ENCODE measurements at regions not wholly inside any gene's neighbourhood (a gene's known extent, or its start where the extent isn't known, plus 50 kb on each side); places are given as distances from the start of the nearest gene placed in this dataset.
"Not testable (repeated sequence)": the region's sequence is repeated elsewhere in the genome, so short reads cannot be mapped to it uniquely, and the experiment has no call there.

- not testable (repeated sequence) for DNase-seq
Measured at GRCh38 chr15:29648415-29648814, 173.9 kb downstream of the TJP1 start.

- DNase-seq = no peak
Measured at GRCh38 chr15:29645841-29646240, 176.4 kb downstream of the TJP1 start.

- DNase-seq = not testable (repeated sequence)
Measured at GRCh38 chr15:29644361-29644760, 177.9 kb downstream of the TJP1 start.

GRCh38 chr15:29638781-29639180, 183.5 kb downstream of the TJP1 start:
- DNase-seq = no peak

- no peak for DNase-seq
Measured at GRCh38 chr15:29638011-29638410, 184.3 kb downstream of the TJP1 start.

GRCh38 chr15:29637555-29637954, 184.7 kb downstream of the TJP1 start:
- no peak for DNase-seq

GRCh38 chr15:29636921-29637320, 185.3 kb downstream of the TJP1 start:
- DNase-seq = no peak

- no peak for DNase-seq
Measured at GRCh38 chr15:29636140-29636539, 186.1 kb downstream of the TJP1 start.

- DNase-seq = no peak
Measured at GRCh38 chr15:29635513-29636098, 186.7 kb downstream of the TJP1 start.

- no peak for DNase-seq
Measured at GRCh38 chr15:29633971-29634370, 188.3 kb downstream of the TJP1 start.

- DNase-seq = no peak
Measured at GRCh38 chr15:29632671-29633406, 189.4 kb downstream of the TJP1 start.

- DNase-seq = no peak
Measured at GRCh38 chr15:29631076-29632070, 190.9 kb downstream of the TJP1 start.

GRCh38 chr15:29624271-29624670, 198.0 kb downstream of the TJP1 start:
- DNase-seq = no peak

- DNase-seq = no peak
Measured at GRCh38 chr15:29623116-29623639, 199.1 kb downstream of the TJP1 start.

GRCh38 chr15:29622637-29623036, 199.6 kb downstream of the TJP1 start:
- no peak for DNase-seq

GRCh38 chr15:29621616-29622015, 200.7 kb downstream of the TJP1 start:
- no peak for DNase-seq

- DNase-seq = no peak
Measured at GRCh38 chr15:29618586-29618985, 203.7 kb downstream of the TJP1 start.

- no peak for DNase-seq
Measured at GRCh38 chr15:29616512-29616911, 205.8 kb downstream of the TJP1 start.

GRCh38 chr15:29615791-29616190, 206.5 kb downstream of the TJP1 start:
- DNase-seq = no peak

- peak; percentile 6 for DNase-seq
Measured at GRCh38 chr15:29613951-29614382, 208.3 kb downstream of the TJP1 start.

GRCh38 chr15:29612701-29613100, 209.6 kb downstream of the TJP1 start:
- no peak for DNase-seq

- no peak for DNase-seq
Measured at GRCh38 chr15:29612096-29612495, 210.2 kb downstream of the TJP1 start.

GRCh38 chr15:29611057-29611456, 211.2 kb downstream of the TJP1 start:
- DNase-seq = no peak
